GF-D8 (cell line): ENCODE measurements at regions not wholly inside any gene's neighbourhood (a gene's known extent, or its start where the extent isn't known, plus 50 kb on each side); places are given as distances from the start of the nearest gene placed in this dataset.
"Not testable (repeated sequence)": the region's sequence is repeated elsewhere in the genome, so short reads cannot be mapped to it uniquely, and the experiment has no call there.

Source experiments
- DNase-seq: peaks from one replicate; lab custom pipeline; 2025; lab: John Stamatoyannopoulos, UW

GRCh38 chr4:83780053-83780733 is 244.3 kb downstream of the GPAT3 start:
- DNase-seq = no peak

GRCh38 chr4:83779103-83780052 is 243.5 kb downstream of the GPAT3 start:
- DNase-seq = no peak

- no peak for DNase-seq
Observed at GRCh38 chr4:83772685-83773084, 236.8 kb downstream of the GPAT3 start.

GRCh38 chr4:83771113-83771705 is 235.3 kb downstream of the GPAT3 start:
- DNase-seq = no peak

- DNase-seq = no peak
Observed at GRCh38 chr4:83768146-83768545, 232.2 kb downstream of the GPAT3 start.

- no peak for DNase-seq
Observed at GRCh38 chr4:83767067-83767466, 231.2 kb downstream of the GPAT3 start.

GRCh38 chr4:83759611-83760010 is 223.7 kb downstream of the GPAT3 start:
- DNase-seq = no peak

- DNase-seq = no peak
Observed at GRCh38 chr4:83758285-83758684, 222.4 kb downstream of the GPAT3 start.

GRCh38 chr4:83757121-83757621 is 221.3 kb downstream of the GPAT3 start:
- no peak for DNase-seq

- no peak for DNase-seq
Observed at GRCh38 chr4:83753260-83753659, 217.4 kb downstream of the GPAT3 start.

- DNase-seq = no peak
Observed at GRCh38 chr4:83751336-83751949, 215.5 kb downstream of the GPAT3 start.

GRCh38 chr4:83748711-83749110 is 212.8 kb downstream of the GPAT3 start:
- no peak for DNase-seq

- no peak for DNase-seq
Observed at GRCh38 chr4:83738895-83739294, 203.0 kb downstream of the GPAT3 start.

GRCh38 chr4:83734576-83734975 is 198.7 kb downstream of the GPAT3 start:
- no peak for DNase-seq

- no peak for DNase-seq
Observed at GRCh38 chr4:83732114-83732635, 196.3 kb downstream of the GPAT3 start.

GRCh38 chr4:83731609-83732008 is 195.7 kb downstream of the GPAT3 start:
- DNase-seq = no peak

GRCh38 chr4:83730958-83731357 is 195.1 kb downstream of the GPAT3 start:
- DNase-seq = not testable (repeated sequence)

GRCh38 chr4:83728191-83728590 is 192.3 kb downstream of the GPAT3 start:
- DNase-seq = no peak

- DNase-seq = no peak
Observed at GRCh38 chr4:83725336-83726085, 189.6 kb downstream of the GPAT3 start.

GRCh38 chr4:83724485-83725335 is 188.8 kb downstream of the GPAT3 start:
- DNase-seq = no peak
